Inflammatory macrophage treated with lipopolysaccharide for 4 hours (primary cell): ENCODE measurements at regions not wholly inside any gene's neighbourhood (a gene's known extent, or its start where the extent isn't known, plus 50 kb on each side); places are given as distances from the start of the nearest gene placed in this dataset.

Experiments used
- DNase-seq: peaks from one replicate; pipeline ENCODE4 v3.0.0-alpha.2; 2020

DNA sequence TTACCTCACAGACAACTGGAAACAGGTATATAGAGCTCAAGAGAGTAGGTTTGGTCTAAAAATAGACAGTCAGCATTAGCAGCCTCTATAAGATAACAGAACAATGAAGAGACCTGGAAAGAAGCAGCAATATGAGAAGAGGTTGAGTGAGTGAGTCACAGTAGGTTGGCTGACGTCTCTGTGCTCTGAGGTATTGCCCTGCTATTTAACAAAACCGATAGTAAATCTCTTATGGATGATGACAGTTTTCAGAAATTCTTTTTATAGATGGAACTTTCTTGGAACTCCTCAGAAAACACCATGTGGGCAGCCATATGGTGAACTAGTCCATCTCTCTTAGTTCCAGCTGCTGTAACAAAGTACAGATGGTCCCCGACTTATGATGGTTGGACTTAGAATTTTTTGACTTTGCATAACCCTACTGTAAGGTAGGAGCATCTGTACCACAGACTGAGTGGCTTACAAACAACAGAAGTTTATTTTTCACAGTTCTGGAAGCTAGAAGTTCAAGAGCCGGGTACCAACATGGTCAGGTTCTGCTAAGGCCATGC lies 123.5 kb downstream of the MBD2 start:
- DNase-seq = no peak

- no peak for DNase-seq
Observed at GRCh38 chr18:54100466-54100865, 124.0 kb downstream of the MBD2 start.

DNA sequence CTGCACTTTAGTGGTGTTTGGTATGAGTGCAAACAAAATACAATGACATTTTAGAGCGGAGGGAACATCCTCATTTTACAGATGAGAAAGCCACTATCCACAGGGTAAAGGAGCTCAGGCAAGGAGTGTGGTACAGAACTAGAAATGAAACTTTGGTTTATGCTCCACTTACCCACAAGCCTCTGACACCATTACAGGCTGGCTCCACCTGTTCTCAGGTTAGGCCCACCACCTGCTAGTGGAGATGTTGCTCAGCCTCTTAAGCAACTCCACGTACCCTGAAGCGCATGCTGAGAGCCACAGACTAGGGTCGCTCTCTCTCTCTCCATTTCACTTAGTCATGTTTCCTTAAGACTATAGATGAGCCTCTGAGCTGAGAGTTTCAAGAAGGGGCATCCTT lies 130.0 kb downstream of the MBD2 start:
- no peak for DNase-seq

DNA sequence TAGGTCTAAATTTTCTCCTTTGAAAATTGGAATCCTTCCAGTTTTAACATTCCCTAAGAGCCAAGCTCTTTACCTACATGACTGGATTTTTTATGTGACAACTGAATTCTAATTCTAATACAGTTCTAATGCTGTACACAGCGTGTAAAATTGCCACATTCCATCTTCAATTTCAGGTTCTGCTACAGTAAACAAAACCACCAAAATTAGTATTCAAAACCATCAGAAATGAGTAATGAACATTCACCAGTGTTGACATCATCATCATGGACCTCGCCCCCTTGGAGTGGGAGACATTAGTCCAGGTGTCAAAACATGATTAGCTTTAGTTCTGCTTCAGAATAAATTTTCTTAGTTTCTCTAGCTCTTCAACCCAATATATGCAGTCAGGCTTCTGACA lies 133.6 kb downstream of the MBD2 start:
- no peak for DNase-seq

- no peak for DNase-seq
Observed at GRCh38 chr18:54089749-54090459, 134.6 kb downstream of the MBD2 start.

- no peak for DNase-seq
Observed at GRCh38 chr18:54086863-54087262, 137.6 kb downstream of the MBD2 start.

GRCh38 chr18:54086046-54086802 lies 138.2 kb downstream of the MBD2 start:
- DNase-seq = no peak

DNA sequence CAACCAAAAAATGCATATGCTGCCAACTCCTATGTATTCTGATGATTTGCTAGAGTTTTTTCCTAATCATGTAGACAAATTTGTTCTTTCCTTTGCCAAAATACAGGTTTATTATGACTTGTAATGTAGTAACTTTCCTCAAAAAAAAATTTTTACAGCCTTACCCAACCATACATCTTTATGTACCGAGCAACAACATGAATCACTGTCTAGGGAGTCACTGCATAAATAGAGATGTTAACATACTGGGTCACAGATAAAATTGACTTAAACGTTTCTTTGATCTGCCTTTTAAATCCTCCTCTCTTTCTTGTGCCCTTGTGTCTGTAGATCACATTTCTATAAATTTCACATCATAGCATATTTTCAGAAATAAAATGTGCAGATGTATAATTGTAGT lies 143.6 kb downstream of the MBD2 start:
- no peak for DNase-seq

DNA sequence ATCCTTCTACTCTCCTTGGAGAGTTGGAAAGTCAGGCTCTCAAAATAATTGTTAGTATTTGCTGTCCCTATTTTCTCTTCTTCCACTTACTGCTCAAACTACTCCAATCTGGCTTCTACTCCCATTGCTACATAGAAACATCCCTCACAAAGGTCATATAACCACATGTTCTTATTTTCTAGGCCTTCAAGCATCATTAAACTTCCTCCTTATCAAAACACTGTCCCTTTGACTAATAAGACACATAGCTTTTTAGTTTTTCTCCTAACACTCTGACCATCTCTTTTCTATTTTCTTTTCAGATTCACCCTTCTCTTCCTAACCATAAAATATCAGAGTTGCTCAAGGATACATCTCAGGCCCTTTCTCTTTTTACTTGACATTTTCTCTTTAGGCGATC lies 148.3 kb downstream of the MBD2 start:
- no peak for DNase-seq

GRCh38 chr18:54075689-54076088 lies 148.8 kb downstream of the MBD2 start:
- DNase-seq = no peak

GRCh38 chr18:54069729-54070128 lies 154.7 kb downstream of the MBD2 start:
- DNase-seq = no peak

DNA sequence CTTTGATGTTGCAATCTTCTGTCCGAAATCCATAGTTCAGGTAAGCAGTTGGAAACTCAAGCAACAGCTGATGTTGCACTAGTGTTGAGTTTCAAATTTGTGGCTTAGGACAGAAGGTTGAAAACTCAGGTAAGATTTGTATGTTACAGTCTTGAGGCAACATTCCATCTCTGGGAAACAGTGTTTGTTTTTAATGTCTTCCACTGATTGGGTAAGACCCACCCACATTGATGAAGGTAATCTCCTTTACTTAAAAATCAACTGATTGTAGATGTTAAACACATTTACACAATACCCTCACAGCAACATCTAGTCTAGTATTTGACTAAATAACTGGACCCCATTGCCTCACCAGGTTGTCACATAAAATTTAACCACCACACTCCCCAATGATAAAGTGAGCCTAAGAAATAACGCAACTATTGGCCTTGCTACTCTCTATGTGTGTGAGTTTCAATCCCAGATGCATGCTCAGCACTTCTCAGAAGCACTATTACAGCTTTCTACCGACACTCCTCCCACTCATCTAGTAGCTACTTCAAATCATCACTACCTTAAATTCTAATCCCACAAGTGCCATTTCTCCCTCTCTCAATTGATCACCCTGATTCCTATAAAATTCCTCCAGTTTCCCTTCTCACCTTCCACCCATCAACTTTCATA lies 164.0 kb downstream of the MBD2 start:
- DNase-seq = no peak

GRCh38 chr18:54052732-54053429 lies 171.6 kb downstream of the MBD2 start:
- DNase-seq = peak; percentile 6

DNA sequence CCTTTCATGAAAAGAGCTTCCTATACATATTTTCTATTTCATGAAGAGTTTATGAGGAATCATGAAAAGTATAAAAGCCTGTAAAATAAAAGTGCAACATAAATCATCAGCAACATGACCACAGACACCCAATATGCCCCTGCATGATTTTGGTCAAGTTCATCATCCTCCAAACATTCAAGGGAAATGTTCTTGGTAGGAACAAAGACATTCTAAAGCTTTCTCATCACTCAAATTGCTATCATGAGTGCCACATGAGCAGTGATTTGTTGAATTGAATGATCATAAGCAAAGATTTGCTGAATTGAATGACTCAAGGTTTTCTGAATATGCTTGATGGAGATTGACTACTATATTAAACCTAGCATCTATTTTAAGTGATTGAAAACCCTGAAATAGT lies 172.2 kb downstream of the MBD2 start:
- DNase-seq = no peak

DNA sequence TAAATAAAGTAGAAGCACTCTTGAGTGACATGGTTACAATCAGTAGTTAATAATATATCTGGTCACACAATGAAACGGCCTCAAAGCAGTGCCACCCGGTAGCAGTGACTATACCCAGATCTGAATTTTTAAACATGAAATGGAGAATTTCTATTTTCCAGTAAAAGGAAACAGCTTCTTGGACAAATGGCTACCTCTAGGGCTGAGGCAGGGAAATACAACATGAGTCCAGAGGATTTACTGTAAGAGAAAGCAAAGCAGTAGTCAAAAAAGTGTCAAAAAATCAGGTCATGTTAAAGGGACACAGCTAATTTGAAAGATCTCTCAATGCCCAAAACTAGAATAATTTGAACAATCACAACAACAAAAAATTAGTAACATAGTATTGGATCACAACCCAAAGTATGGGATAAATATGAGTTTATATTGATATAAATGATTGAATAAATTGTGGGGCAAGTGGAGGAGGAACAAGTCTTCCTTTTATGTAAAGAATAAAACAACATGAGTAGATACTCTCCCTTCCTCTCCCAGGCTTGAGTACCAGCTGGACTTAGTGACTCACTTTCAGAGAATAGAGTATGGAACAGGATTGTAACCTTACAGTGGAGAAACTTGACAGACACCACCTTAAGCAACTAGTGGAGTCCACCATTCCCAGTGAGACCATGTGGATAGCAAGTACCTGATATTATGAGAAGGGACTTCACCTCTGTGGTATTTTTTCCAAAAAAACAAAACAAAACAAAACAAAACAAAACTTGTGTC lies 180.8 kb downstream of the MBD2 start:
- no peak for DNase-seq

DNA sequence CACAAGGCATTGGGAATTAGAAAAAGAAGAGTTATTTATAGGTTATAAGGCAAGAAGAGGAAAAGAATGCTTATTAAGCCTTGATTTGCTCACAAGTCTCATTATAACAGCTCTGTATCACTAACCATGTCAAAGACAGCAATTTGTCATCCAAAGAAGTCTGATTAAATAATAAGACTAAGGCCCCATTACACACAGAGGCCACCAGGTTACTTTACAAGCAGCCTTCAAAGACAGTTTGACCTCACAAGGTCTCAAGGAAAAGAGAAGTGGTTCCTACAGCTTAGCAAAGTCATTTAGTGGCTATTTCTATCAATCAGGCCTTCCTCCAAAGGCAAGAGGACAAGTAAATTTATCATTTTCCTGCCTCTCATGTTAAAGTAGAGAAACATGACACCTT lies 188.5 kb downstream of the MBD2 start:
- no peak for DNase-seq

DNA sequence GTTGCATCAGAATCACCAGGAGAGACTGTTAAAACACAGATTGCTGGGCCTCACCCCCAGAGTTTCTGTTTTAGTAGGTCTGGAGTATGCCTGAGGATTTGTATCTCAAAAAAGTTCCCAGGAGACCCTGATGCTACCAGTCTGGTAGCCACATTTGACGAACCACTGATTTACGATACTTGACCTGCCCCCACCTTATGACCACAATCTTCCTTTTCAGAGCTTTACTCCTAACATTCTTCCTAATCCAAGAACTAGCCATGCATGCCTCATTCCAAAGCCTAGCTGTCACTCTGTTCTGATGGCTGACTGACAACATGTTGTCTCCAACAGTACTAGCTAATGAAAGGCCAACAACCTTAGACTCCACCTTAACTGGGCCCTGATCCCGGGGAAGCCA lies 191.4 kb downstream of the MBD2 start:
- no peak for DNase-seq

DNA sequence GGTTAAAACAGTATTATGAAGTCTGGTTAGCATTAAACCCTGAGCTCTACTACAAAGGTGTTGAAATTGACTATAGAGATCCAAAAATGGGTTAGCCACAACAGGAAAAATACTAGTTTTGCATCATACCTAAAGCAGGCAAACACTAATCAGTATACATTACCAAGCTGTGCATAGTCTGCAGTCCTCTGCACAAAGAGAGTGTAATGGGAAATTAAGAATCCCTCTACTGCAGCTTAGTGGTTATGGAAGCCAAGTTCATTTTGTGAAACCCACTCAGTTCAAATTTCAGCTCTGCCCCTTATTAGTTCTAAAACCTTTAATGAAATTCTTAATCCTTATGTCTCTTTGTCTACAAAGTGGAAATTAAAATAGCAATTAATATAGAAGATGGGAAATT lies 192.1 kb downstream of the MBD2 start:
- no peak for DNase-seq

DNA sequence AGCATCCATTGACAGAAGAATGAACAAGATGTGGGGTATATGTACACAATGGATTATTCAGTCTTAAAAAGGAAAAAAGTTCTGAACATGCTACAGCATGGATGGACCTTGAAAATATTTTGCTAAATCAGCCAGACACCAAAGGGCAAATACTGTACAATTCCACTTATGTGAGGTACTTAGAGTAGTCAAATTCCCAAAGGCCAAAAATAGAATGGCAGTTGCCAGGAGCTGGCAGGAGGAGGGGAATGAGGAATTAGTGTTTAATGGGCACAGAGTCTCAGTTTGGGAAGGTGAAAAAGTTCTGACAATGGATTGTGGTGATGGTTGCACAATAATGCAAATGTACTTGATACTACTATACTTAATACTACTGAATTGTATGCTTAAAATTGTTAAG lies 193.2 kb downstream of the MBD2 start:
- DNase-seq = no peak

DNA sequence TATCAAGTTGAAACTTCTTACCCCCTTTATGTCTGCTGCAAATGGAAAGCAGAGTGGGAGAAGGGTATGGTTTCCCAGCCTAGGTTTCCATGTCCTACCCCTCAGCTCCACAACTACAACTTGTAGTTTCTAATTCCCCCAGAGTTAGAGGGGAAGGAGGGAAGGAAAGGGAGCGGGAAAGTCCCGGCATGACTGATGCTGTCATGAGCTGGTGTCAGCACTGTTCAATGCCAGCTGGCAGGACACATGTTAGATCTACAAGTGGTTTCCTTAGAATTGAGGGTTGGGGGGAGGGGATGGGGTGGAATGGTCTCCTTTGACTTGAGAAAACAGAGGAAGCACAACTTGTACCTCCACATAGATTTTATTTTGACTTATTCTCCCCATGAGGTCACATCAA lies 194.0 kb downstream of the MBD2 start:
- no peak for DNase-seq

DNA sequence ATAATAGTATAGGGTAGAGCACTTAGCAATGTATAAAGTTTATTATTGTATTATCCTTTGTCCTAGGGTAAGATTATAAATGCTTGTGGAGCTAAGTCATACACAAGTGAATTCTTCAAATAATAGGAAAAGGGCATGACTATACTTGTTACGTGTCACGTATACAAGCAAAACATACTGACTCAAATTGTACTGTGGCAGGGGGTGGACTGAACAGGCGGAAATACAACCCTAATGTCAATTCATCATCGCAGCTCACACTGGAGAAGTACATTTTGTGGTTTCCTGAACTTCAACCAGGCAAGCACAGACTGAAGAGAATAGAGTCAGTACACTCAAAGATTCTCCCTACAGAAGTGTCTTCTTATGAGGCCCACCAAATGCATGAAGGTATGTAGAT lies 201.0 kb downstream of the MBD2 start:
- no peak for DNase-seq

- no peak for DNase-seq
Observed at GRCh38 chr18:54020966-54021365, 203.5 kb downstream of the MBD2 start.
